ENCODE measurements at regions not wholly inside any gene's neighbourhood (a gene's known extent, or its start where the extent isn't known, plus 50 kb on each side); places are given as distances from the start of the nearest gene placed in this dataset.

DNA sequence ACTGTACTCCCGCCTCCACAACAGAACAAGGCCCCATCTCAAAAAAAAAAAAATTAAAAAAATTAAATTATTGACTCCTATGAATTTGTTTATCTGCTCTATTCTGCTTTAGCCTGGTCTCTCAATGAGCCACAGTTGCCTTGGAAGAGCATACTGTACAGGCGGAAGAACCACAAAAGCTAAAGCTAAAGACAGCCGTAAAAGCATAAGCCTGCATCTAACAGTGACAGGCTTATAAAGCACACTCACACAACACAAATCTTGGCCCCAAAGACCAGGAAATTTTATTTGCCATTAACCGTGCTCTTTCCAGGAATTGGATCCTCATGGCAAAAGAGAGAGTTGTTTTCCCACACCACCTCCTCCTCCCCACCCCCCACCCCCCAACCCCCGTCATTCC lies 53.5 kb upstream of the KLF3 start:
- no peak for TF ChIP-seq POLR2A (IDR thresholded peaks at IDR 0.05)
- TF ChIP-seq, protein P1, sequence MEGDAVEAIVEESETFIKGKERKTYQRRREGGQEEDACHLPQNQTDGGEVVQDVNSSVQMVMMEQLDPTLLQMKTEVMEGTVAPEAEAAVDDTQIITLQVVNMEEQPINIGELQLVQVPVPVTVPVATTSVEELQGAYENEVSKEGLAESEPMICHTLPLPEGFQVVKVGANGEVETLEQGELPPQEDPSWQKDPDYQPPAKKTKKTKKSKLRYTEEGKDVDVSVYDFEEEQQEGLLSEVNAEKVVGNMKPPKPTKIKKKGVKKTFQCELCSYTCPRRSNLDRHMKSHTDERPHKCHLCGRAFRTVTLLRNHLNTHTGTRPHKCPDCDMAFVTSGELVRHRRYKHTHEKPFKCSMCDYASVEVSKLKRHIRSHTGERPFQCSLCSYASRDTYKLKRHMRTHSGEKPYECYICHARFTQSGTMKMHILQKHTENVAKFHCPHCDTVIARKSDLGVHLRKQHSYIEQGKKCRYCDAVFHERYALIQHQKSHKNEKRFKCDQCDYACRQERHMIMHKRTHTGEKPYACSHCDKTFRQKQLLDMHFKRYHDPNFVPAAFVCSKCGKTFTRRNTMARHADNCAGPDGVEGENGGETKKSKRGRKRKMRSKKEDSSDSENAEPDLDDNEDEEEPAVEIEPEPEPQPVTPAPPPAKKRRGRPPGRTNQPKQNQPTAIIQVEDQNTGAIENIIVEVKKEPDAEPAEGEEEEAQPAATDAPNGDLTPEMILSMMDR (IDR thresholded peaks at IDR 0.05): no peak

Measured in breast epithelium (tissue), 3 donors.